Nephron (organoid): ENCODE measurements at regions not wholly inside any gene's neighbourhood (a gene's known extent, or its start where the extent isn't known, plus 50 kb on each side); places are given as distances from the start of the nearest gene placed in this dataset.
"Not testable (repeated sequence)": the region's sequence is repeated elsewhere in the genome, so short reads cannot be mapped to it uniquely, and the experiment has no call there.

Source experiments
- H3K27ac Mint-ChIP-seq, 3 experiments: 2 replicates each; pipeline ENCODE4 v1.8.0; 2020; ENCODE audit warnings: mixed read lengths in 3 of 3, mild to moderate bottlenecking in 2 of 3, moderate library complexity in 1 of 3
- H3K27me3 Mint-ChIP-seq: 2 replicates; pipeline ENCODE4 v1.8.0; 2021; ENCODE audit warnings: low read depth, mild to moderate bottlenecking, moderate library complexity, mixed read lengths
- H3K36me3 Mint-ChIP-seq: 2 replicates; pipeline ENCODE4 v1.8.0; 2020; ENCODE audit warnings: low read depth, mixed read lengths
- H3K4me1 Mint-ChIP-seq: 2 replicates; pipeline ENCODE4 v1.8.0; 2020; ENCODE audit warnings: mixed read lengths
- H3K4me3 Mint-ChIP-seq, 3 experiments: 2 replicates each; pipeline ENCODE4 v1.8.0; 2020; ENCODE audit warnings: mild to moderate bottlenecking in 3 of 3, mixed read lengths in 3 of 3, moderate library complexity in 2 of 3
- H3K9me3 Mint-ChIP-seq: 2 replicates; pipeline ENCODE4 v1.8.0; 2020; ENCODE audit warnings: mixed read lengths
- CTCF ChIP-seq, 3 experiments: fragments of 200-600 bp; sonication (generic); IDR thresholded peaks; one replicate each; pipeline ENCODE4 v1.5.0; 2021; ENCODE audit warnings: antibody characterized with exemption in 3 of 3; ENCODE audit not compliant: unreplicated experiment in 3 of 3

- Mint-ChIP-seq H3K9me3 (peaks cover 88% of the 10 kb centered on the region), H3K36me3 (peaks cover 41% of the 10 kb centered on the region)
- H3K4me1 Mint-ChIP-seq, H3K27me3 Mint-ChIP-seq, H3K27ac Mint-ChIP-seq, H3K4me3 Mint-ChIP-seq: not testable (repeated sequence)
These were observed 3916.1 kb upstream of the OR11H1 start for GRCh38 chr22:11611876-11612275.

GRCh38 chr22:11613081-11613897, 3914.7 kb upstream of the OR11H1 start:
- not testable (repeated sequence) for H3K4me3 Mint-ChIP-seq, H3K27ac Mint-ChIP-seq, H3K27me3 Mint-ChIP-seq, H3K4me1 Mint-ChIP-seq
- Mint-ChIP-seq H3K9me3 (peaks cover 89% of the 10 kb centered on the region), H3K36me3 (peaks cover 48% of the 10 kb centered on the region)

GRCh38 chr22:11613898-11614755, 3913.9 kb upstream of the OR11H1 start:
- no peaks in the 10 kb centered on the region for H3K4me1 Mint-ChIP-seq
- H3K4me3 Mint-ChIP-seq, result no peak overlapping the region
- TF ChIP-seq CTCF (IDR thresholded peaks at IDR 0.05; ENCODE audit: unreplicated experiment in 3 of 3), result no peak
- H3K9me3 Mint-ChIP-seq, result peaks cover 87% of the 10 kb centered on the region
- H3K36me3 Mint-ChIP-seq, result peaks cover 51% of the 10 kb centered on the region
- H3K27me3 Mint-ChIP-seq, result peaks cover 4% of the 10 kb centered on the region
- no peak overlapping the region for H3K27ac Mint-ChIP-seq

- not testable (repeated sequence) for H3K4me3 Mint-ChIP-seq, H3K27ac Mint-ChIP-seq, H3K27me3 Mint-ChIP-seq, H3K4me1 Mint-ChIP-seq
- peaks cover 92% of the 10 kb centered on the region for H3K9me3 Mint-ChIP-seq
- H3K36me3 Mint-ChIP-seq, result peaks cover 59% of the 10 kb centered on the region
These were observed 3913.1 kb upstream of the OR11H1 start for GRCh38 chr22:11614798-11615433.

GRCh38 chr22:11616811-11617210, 3911.2 kb upstream of the OR11H1 start:
- H3K27me3 Mint-ChIP-seq, result peaks cover 4% of the 10 kb centered on the region
- no peak overlapping the region for H3K4me3 Mint-ChIP-seq
- peaks cover 91% of the 10 kb centered on the region for H3K9me3 Mint-ChIP-seq
- no peaks in the 10 kb centered on the region for H3K4me1 Mint-ChIP-seq
- H3K27ac Mint-ChIP-seq, result no peak overlapping the region
- peaks cover 53% of the 10 kb centered on the region for H3K36me3 Mint-ChIP-seq
- TF ChIP-seq CTCF (IDR thresholded peaks at IDR 0.05; ENCODE audit: unreplicated experiment in 3 of 3), result no peak

DNA sequence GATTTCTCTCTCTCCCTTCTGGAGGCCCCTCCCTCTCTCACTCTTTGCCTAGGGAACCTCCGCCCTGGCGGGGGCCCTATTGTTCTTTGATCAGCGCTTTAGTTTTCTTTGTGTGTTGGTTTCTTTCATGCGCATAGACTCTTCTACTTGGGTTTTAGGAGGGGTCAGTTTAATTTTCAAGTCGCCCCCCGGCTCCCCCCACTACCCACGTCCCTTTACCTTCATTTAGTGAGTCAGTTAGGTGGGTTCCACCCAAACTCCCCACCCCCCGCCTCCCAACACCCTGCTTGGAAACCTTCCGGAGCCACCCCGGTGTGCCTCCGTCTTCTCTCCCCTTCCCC, 3909.7 kb upstream of the OR11H1 start:
- H3K9me3 Mint-ChIP-seq, result peaks cover 86% of the 10 kb centered on the region
- H3K4me1 Mint-ChIP-seq, H3K27me3 Mint-ChIP-seq, H3K27ac Mint-ChIP-seq, H3K4me3 Mint-ChIP-seq: not testable (repeated sequence)
- H3K36me3 Mint-ChIP-seq, result peaks cover 42% of the 10 kb centered on the region

- H3K27me3 Mint-ChIP-seq, H3K4me1 Mint-ChIP-seq, H3K4me3 Mint-ChIP-seq, H3K27ac Mint-ChIP-seq: not testable (repeated sequence)
- Mint-ChIP-seq H3K9me3 (peaks cover 84% of the 10 kb centered on the region), H3K36me3 (peaks cover 42% of the 10 kb centered on the region)
These were observed 3909.3 kb upstream of the OR11H1 start for GRCh38 chr22:11618688-11619087.

- not testable (repeated sequence) for H3K27ac Mint-ChIP-seq, H3K4me3 Mint-ChIP-seq, H3K27me3 Mint-ChIP-seq, H3K4me1 Mint-ChIP-seq
- Mint-ChIP-seq H3K36me3 (peaks cover 31% of the 10 kb centered on the region), H3K9me3 (peaks cover 83% of the 10 kb centered on the region)
These were observed 3906.8 kb upstream of the OR11H1 start for GRCh38 chr22:11620921-11621762.

GRCh38 chr22:11622774-11623173, 3905.2 kb upstream of the OR11H1 start:
- not testable (repeated sequence) for H3K27ac Mint-ChIP-seq, H3K4me1 Mint-ChIP-seq, H3K4me3 Mint-ChIP-seq, H3K27me3 Mint-ChIP-seq
- Mint-ChIP-seq H3K9me3 (peaks cover 80% of the 10 kb centered on the region), H3K36me3 (peaks cover 22% of the 10 kb centered on the region)

GRCh38 chr22:11625711-11626421, 3902.1 kb upstream of the OR11H1 start:
- H3K9me3 Mint-ChIP-seq, result peaks cover 69% of the 10 kb centered on the region

More at GRCh38 chr22:11625711-11626421, 3902.1 kb upstream of the OR11H1 start:
- not testable (repeated sequence) for H3K4me1 Mint-ChIP-seq, H3K4me3 Mint-ChIP-seq, H3K27me3 Mint-ChIP-seq, H3K27ac Mint-ChIP-seq
- H3K36me3 Mint-ChIP-seq, result peaks cover 16% of the 10 kb centered on the region
